NAMALWA (cell line): ENCODE measurements at regions not wholly inside any gene's neighbourhood (a gene's known extent, or its start where the extent isn't known, plus 50 kb on each side); places are given as distances from the start of the nearest gene placed in this dataset.
A peak's percentile ranks its signal among the peaks of the same experiment; 100 is the strongest.

Source experiments
- DNase-seq: peaks from one replicate; pipeline ENCODE4 v3.0.0-alpha.2; 2015; ENCODE audit warnings: low spot score

DNA sequence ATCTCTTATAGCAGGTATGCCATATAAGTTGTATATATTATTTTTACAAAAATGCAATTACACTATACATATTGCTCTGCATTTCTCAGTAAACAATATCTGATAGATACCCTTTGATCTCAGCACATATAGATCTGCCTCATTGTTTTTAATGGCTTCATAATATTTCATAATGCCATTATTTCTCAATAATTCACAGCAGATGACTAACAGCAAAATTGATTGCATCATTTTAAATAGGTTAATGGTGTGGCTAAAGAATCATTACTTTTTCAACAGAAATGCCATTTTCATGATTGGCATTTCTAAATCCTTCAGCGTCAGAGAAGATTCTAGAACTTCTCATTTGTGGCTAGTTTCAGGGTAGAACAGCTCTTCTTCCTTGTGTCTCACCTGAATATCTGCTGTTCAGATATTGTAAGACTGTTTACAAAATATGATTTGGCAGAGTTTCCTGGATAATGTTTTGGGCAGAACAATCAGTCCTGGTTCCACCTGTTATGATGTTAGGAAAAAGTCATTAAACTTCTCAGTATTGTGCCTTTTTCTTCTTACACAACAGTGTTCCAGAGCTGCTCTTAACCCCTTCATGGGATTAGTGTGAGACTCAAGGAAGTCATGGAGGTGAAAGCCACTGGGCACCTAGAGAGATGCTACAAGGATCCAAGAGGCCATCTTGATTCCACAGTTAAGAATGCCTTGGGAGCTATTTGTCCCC is 397.6 kb upstream of the THBS1 start:
- DNase-seq: no peak

DNA sequence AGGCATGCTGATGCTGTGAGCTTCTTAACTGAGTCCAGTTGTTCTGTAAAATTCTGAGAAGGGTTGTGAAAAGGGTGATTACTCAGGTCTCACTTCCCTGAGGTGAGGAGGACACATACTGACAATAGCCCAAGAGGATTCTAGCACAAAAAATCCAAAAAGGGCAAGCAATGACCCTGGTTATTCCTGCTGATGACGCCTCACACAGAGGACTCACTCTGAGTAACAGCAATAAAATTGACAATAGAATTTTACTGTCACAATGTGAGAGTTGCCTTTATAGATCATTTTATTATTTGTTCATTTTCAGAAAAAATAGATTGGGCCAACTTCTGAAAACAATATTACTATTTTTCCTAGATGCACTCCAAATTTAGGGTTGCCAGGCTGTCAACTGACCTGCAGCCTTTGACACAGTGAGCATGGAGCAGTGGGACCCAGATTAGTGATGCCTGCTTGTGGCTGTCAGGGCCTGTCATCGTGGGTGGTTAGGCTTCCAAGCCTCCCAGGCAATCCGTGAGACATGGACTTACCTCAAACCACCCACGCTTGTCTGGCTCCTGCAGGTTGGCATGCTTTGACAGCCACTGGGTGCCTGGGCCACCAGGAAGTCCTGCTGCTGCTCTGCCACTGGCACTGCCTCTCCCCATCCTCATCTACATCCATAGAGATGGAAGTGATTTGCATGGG is 396.0 kb upstream of the THBS1 start:
- DNase-seq: no peak

DNA sequence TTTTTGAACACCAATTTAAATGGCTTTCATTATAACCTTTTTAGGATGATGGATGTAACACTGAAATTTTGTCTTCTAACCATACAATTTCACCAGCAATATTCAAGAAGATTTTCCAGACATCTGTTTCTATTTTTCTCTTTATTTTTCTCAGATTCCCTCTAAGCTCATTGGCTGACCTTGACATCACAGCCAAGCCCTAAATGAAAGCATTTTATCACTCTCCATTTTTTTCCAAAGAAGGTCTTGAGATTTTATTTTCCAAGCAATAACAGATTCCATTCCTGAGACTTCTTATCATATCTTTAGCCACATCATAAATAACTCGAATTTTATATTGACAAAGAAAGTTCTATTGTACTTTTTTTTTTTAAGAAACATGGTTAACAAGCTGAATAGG is 392.6 kb upstream of the THBS1 start:
- DNase-seq: no peak

DNA sequence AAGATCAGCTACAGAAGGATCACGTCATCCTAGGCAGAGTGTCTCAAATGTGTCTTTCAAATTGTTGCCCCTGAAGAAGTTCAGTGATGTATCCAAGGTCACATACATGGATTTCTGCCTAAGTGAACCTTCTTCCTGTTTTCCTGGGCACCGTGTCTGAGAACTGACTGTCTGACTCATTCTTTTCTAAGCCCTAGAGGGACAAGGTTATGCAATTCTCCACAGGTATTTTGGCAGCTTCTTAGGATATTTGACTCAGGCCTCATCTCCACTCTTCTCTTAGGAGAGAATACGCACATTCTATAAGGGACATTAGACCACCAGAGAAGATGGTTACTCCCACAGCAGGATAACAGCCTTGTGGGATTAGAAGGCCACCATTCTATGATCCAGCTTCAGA is 391.9 kb upstream of the THBS1 start:
- DNase-seq: no peak

DNA sequence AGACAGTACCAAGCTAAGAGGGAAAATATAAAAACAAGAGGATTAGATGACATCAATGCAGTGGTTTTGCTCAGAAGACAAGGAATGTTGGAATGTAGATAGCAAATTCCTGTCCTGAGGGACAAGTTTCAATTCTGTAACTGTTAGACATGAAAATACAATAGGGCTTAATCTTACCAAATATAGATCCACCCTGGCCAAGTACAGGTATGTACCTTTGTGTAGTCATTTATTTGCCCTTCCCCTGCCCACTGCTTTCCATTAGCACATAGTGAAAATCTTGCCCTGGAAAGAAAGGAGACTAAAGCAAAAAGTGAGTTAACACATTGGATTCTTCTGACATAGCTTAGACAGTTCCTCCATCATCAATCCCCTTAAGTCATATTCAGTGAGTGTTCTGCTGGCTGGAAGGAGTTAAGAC is 389.0 kb upstream of the THBS1 start:
- DNase-seq: no peak

DNA sequence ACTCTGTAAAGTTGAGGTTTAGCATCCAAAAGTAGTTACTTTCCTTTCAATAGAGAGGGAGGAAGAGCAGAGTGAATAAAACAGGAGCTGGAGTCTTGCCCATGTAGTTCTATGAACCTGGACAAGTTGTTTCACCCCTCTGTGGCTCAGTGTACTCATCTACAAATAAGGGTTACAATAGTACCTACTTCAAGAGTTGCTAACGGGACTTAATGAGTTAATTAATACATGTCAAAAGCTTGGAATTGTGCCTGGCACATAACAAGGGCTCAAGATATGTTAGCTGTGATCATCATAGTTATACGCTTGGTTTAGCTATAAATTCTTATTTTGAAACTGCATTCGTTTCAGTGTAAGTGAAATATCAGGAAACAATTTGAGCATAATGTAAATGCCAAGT is 388.5 kb upstream of the THBS1 start:
- DNase-seq: no peak

DNA sequence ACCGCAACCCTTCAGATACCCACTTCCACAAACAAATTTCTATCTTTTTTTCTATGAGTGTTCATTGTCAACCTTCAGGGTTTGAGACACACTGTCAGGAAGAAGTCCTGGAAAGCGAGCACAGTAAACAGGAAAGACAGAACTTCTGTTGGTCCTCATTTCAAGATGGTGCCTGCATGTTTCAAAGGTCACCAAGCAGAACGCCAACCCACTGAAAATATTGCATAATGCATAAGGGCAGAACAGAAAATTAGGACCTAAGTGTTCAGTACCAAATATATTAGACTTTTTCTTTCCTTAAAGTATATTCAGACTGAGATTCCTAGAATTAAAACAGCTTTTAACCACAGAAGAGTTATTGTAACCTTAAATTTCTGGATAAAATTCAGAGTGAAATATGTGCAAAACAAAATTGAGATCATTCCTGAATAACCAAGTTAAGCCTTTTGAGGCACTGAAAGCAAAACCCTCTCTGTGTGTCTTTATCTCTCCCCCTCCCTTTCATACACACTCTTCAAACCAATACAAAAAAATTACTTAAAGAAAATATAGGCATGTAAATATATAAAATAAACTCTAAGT is 387.8 kb upstream of the THBS1 start:
- no peak for DNase-seq

DNA sequence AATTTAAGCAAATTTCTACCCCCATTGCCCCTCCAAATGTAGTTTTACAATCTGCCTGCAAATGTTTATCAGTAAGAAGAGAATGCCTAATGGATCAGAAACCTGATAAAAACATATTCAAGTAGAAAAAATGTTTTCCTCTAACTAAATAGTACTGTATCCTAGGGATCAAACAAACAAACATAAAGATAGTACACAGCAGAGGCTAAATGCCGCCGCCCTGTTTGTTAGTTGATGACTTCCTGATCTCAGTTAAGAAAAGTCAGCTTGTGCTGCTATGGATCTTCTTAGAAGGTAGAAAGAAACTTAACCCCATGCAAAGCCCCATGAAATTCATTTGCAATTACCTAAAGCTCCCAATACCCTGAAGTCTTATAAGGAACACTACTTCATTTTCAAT is 387.3 kb upstream of the THBS1 start:
- DNase-seq: no peak

DNA sequence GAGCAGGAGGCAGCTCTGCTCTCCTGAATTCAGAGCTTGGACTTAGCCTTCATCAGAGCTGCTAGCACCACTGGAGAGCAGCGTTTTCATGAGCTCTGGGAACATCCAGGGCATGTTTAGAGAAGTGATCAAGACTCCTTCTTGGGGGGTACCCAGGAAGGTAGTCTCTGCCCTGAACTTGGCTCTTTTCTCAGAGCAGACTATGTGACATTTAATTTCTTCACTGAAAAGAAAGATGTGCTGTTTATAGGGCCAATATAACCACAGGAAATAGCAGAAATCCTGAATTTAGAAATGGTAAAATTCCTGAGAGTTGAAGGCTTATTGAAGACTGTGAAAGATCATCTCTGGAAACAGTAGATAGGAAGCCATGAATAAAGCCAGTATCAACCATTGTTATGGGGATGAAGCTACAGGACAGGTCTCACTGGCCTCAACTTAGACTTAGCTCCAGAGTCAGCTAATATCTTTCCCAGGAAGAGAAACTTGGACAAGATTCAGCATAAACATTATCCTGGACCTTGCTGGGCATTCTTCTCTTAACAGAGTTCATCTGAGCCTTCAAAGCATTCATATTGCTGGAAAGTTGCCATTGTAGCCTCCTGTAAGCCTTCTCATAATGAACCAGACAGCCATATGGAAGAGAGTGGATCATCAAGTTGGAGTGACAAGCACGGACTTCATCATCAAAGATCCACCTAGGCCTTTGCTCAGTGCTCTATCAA is 386.6 kb upstream of the THBS1 start:
- no peak for DNase-seq

DNA sequence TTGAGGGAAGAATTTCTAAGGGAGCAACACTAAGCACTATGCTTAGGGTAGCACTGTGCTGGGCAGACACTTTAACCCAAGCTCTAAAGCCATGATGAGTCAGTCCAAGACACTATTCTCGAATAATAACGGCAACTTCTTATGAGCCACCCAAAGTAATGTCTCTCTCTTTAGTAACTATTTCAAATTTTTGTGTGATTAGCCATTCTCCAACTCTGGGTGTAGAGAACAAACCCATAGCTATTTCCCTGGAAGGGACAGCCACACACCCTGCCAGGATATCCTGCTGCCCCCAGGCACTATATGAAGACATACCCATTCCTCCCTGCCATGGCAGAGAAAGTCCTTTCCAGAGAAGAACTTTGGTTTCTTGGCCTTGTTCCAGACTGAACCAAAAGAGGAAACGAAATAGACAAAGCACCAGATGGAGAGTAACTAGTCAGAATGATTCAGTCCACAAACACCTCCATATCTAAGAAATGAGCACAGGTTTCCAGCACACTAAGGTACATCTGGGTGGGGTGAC is 384.9 kb upstream of the THBS1 start:
- DNase-seq: peak; percentile 3

DNA sequence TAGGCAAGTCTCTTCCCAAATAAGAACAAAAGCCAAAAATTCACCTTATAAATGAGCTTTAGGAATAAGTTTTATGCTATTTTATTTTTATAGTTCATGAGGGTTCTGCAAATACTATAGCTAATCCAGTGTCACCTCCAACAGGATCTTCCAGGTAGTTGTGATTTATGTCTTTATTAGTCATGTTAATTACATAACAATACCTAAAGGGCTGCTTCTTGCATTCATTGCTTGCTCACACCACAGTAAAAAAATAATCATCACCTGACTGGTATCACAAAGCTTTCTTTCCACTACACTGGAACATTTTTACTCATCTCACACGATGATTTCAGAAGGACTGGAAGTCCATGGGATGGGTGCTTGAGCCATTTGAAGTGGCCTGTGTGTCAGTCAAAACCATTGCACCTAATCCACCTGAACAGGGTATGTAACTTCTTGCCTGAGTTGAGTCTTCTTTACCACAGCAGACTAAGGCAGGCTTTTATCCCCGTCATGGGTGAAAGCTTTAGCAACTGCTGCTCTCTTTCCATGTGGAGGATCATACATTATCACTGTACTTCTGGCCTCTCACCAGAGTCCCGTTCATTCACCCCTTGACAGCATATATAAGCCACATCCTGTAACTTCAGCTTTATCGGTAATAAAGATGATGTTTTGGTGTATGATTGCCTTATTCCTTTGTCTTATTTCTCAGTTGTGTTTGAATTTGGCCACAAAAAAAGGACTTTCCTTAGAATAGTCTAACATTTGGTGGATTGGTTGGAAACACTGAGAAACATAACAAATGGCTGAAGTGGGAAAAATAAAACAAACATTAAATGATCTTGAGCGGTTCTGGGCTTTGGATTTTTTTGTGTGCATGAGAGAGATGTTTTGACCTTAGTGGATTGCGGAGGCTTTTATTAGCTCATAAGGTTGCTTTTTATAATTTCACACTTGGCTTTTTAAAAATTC is 382.6 kb upstream of the THBS1 start:
- DNase-seq: peak; percentile 1

DNA sequence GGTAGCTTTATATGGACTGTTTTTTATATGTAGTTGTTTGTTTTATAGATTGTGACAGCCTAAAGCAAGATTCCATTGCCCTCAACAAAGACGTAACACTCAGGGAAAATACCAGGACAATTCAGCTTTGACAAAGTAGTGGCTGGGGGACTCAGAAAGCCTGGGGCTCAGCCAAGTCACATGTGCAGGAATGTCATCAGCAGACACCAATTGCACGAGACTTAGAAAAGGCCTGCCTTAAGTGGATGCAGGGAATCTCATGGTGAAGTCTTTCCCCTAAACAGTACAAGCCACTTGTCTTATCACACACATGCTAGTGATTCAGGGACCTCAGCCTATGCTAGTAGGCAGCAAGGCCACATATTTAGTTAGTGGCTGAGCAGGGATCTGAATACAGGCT is 381.8 kb upstream of the THBS1 start:
- DNase-seq: no peak

DNA sequence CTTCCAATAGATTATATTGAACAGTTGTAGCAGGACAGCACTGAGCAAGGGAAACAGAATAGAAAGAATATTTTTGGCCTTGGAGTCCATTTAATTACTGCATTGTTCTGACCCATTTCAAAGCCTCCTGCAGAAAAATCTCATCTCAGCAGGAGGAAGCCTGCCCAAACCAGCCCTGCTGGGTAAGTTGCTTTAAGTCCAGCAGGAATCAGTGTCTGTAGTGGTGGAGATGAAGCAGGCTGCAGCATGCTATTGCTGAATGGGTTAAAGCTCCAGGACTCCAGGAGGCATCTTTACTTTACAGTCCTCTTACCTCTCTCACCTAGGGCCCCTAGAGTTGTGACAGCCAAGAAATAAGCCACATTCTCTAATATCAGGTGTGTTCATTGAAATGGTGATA is 380.3 kb upstream of the THBS1 start:
- DNase-seq: no peak

DNA sequence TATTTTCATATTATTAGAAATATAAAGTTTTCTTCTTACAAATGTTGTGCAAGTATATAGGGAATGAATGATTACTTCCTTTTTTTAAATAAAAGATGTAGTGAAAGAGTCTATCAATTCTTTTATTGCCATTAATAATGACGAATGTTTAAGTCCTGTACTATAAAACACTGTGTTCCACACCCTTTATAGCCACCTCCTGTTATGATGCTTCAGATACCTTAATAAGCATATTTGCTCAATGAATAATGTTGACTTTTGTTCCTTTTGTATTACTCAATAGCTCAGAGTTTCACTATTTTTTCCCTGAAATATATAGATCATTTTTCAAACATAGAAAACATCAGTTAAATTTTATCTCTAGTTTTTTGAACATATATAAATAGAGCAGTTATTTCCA is 378.2 kb upstream of the THBS1 start:
- DNase-seq: no peak

DNA sequence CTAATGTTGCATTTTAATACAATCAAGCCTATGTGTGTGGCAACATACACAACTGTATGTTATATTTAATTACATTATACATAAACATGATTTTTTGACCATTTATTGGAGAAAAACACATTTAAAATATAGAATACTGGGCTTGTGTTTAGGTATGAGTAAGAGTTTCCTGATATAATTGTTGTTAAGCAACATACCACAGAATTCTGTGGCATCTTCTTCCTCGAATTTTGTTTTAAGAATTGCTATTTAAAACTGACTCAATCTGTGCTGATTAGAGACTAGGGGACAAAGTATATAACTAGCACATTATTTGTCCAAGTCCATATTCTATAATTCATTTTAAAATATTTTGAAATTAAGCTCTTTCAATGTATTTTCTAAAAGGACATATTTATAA is 376.8 kb upstream of the THBS1 start:
- DNase-seq: no peak

DNA sequence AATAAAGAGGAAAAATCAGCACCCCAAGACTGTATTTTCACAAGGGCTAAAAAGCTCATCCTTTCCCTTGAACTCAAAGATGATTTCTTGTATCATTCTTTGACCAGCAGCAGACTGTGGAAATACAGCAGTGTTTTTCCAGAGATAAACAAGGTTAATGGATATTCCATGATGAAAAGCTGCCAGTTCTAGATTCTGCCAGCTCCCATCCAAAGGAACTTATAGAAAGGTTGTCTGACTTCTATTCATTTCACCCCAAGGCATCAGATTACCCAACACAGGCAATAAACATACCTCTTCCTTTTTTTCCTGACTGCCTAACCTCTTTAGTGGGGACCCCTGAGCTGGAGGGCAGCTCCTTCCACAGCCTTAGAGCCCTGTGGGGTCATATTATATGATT is 375.8 kb upstream of the THBS1 start:
- DNase-seq: no peak

DNA sequence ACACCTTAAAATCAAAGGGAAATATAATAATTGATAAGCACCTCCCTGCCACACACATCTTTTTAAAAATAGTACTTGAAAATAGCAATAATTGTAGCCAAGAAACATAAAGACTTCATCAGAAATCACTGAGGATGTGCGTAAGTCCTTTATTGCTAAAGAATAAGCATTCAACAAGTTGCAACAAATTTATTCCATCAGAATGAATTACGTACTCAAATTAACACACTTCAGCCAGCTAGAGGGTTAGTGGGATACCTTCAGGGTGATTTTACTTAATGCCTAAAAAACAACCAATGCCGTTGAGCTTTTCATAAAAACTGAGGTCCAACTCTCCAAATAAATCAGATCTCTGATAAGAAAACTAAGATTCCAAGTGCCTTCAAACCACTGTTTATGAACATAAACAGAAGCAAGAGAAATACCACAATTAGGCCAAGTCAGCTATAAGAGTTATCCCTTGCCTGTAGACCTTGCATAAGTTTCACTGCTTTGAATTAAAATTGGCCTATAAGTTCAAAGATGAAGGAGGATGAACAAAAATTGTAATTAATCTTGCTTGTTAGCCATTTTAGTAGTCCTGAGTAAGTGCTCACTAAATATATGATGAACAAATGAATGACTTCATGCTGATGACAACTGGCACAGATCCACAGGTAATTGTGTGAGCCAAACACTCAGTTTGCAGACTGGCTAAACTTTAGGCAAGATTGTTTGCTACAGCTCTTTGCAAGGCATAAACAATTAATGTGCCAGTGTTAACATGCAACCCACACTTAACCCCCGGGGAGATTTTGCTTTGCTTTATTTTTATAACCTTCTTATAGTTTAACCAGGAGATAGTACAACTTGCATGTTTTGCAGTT is 375.1 kb upstream of the THBS1 start:
- DNase-seq: no peak

DNA sequence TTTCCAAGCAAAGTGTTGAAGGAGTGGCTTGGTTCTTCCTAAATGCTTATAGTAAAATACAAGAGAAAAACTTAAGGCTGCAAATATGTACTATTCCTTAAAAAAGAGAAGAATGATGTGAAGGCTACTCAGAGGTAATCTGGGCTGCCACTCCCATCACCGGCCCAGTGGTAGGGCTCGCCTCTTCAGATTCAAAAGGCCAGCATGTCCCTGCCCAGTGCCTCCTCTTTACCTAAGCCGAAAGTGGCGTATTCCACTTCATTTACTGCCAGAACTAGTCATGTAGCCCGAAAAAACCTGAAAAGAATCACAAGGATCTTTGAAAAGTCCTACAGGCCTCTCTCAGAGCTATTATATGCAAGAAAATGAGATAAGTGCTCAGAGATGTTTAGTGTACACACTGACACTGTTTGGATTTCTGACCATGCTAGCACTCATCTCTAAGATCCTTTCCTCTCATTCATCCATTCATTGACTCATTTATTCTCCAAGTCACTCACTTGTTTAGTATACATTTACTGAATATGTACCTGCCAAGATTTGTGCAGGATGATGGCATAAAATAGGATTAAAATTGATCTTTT is 373.3 kb upstream of the THBS1 start:
- DNase-seq: no peak

DNA sequence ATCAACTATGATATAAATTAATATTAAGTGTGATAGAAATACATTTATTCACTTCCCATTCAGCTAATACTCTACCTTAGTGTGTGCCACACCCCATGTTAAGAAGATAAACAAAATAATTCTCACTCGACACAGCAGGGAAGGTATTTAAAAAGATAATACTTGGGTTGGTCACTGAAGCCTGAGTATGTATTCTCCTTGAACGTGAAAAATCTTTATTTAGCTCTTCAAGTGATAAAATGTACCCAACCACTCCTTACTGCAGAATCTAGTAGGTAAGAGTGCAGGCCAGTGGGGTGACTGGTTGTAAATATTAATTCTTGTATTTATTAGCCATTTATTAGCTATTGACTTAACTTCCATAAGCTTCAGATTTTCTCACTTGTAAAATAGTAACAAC is 372.7 kb upstream of the THBS1 start:
- DNase-seq: no peak

DNA sequence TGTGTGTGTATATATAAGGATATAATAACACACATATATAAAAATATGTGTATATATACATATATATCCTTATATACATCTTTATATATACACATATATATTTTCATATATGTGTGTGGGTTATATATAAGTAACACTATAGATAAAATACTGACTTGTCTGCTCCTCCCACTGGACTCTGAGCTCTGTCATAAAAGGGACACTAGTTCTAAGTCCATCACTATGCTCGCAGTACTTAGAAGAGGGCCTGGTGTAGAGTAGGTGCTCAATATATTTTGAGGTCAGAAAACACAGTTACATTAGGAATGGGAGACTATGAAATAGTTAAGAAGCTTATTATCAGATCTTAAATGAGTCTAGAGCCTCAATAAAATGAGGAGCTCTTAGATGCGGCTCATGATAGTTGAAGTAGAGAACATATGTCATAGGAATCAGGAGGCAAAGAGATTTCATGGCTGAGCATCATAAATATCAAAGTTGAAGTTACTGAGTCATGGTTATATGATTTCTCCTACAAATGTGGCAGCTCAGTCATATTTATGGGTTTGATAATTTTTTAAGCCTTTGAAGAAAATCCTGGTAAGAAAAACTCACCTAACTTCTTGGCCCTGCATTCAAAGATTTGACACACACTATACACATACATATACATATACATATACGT is 371.2 kb upstream of the THBS1 start:
- no peak for DNase-seq
